ENCODE measurements at regions not wholly inside any gene's neighbourhood (a gene's known extent, or its start where the extent isn't known, plus 50 kb on each side); places are given as distances from the start of the nearest gene placed in this dataset.

DNA sequence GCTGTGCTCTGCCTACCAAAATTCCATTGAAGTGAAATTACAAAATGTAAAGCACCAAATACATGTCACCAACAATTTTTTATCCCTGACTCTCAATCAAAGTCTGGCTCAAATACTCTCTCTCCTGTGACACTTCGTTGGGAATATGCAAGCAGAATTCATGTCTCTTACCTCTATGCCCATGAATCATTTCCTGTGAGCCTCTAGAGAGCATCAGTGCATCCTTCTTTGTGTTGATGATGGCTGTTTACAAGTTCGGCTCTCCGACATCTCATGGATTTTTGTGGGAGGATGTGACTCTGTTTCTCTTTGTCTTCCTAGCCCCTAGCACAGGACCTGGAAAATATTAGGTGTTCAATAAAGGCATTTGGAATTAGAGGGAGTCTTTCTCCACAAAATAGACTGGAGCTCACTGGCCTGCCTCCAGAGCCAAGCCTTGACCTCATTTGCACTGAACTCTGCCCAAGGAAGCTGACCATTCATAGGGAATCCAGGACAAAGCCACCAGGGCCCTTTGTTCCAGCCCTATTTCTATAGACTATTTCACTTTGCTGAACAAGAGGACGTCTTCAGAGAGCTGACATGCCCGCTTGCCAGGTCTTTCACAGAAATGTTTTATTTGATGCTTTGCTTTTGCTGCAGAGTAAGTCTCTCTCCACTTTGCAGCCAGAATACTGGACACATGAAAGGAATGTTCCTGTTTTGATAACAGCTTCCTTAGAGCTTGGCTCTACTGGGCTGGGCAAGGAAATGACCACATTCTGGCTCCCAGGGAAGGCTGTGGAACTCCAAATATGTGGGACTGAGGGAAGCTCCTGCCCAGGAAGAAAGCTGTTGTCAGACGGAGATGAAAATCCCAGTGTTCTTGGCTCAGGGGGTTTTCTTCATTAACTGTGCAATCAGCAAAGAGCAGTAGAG, 194.5 kb upstream of the CDYL start:
- TF ChIP-seq, protein P1, sequence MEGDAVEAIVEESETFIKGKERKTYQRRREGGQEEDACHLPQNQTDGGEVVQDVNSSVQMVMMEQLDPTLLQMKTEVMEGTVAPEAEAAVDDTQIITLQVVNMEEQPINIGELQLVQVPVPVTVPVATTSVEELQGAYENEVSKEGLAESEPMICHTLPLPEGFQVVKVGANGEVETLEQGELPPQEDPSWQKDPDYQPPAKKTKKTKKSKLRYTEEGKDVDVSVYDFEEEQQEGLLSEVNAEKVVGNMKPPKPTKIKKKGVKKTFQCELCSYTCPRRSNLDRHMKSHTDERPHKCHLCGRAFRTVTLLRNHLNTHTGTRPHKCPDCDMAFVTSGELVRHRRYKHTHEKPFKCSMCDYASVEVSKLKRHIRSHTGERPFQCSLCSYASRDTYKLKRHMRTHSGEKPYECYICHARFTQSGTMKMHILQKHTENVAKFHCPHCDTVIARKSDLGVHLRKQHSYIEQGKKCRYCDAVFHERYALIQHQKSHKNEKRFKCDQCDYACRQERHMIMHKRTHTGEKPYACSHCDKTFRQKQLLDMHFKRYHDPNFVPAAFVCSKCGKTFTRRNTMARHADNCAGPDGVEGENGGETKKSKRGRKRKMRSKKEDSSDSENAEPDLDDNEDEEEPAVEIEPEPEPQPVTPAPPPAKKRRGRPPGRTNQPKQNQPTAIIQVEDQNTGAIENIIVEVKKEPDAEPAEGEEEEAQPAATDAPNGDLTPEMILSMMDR (IDR thresholded peaks at IDR 0.05) = no peak
- TF ChIP-seq POLR2A (IDR thresholded peaks at IDR 0.05) (no peak), POLR2AphosphoS5 (IDR thresholded peaks at IDR 0.05) (peak; percentile 2)

Data from gastroesophageal sphincter (tissue), 3 donors.